Stimulated activated CD4-positive, alpha-beta T cell treated with anti-CD3 and anti-CD28 coated beads, Interleukin-1b, Interleukin-23, amount 100 ng/mL, for 1 hour (primary cell): ENCODE measurements at regions not wholly inside any gene's neighbourhood (a gene's known extent, or its start where the extent isn't known, plus 50 kb on each side); places are given as distances from the start of the nearest gene placed in this dataset.

ENCODE experiments used
- DNase-seq, 2 donors: peaks; one replicate each; pipeline ENCODE4 v3.0.0-alpha.2; 2020; ENCODE audit warnings: low read depth in 2 of 2

DNA sequence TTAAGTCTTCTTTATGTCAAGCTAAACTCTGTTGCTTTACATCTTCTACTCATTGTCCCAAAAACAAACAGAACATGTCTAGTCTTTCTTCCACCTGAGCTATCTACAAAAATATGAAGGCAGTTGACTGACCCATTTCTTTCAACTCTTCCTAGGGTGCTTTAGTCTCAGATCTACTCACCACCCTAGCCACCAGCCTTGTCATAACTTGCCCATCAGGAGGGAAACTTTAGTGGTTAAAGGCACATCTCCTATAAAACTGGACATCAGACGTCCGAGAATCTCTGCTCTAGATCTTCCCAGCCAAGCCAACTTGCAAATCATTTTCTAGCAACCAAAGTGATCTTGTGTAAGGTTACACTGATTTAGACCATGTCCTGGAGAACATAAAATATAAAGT lies 205.0 kb downstream of the ACTL7B start:
- DNase-seq, result no peak

DNA sequence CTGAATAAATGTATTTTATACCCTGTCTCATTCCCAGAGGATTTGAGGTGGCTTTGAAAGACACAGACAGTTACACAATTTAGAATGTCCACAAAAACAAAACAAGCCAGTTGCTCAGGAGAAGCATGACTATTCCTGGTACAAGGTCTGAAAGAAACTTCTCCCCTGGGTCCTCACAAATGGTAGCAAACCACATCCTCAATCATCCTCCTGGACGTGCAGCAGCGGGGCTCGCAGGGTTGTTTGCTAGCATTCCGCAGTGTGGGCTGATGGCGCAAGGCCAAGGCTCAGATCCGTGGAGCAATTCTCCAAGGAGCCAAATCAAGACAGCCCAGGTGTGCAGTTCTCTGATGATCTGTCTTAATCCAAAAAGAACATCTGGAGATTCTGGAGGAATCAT lies 210.3 kb downstream of the ACTL7B start:
- no peak for DNase-seq

DNA sequence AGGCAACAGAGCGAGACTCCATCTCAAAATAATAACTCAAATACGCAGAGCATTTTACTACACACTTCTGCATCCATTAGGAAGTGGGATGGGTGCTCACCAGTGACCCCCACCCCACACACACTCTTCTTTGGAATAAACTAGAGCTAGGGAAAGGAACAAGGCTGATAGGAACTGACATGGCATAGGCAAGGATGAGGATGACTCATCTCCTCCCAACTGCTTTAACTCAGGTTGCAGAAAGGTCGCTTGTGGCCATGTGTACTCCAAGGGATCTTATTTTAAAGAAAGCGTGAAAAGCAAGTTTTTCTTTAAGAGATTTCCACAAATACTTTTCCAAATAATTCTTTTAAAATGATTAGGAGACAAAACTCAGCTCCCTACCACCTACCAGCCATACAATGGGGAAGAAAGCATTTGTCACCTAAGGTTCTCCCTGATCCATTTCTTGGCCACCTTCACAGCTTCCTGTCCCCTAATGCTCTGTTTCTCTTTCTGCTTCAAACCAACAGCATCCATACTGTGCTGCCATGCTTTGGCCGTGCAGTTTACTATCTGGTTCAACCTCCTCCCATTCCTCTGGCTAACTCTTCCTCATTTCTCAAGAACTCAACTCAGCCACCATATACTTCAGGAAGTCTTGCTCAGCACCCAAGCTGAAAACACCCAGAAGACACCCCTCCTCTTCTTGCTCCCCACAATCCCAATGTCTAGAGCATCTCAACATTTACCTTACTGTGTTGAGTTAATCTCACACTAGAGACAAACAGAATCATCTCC lies 211.9 kb downstream of the ACTL7B start:
- DNase-seq, result no peak

DNA sequence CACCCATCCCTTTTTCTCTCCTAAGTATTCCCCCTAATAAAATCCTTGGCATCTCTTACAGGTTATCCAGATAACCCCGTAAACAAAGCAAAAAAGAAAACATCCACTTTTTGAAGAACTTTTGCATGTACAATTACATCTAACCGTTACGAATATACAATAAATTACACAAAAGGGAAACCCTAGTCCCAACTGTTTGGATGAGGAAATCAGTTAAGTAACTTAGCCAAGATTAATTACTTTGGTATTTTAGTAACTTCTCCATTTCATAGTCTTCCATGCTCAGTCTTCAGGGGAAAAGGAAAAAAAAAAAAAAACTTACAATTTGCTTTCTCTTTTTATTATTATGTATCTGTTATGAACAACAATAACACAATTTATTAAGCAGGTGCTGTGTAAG lies 212.9 kb downstream of the ACTL7B start:
- DNase-seq, result no peak

DNA sequence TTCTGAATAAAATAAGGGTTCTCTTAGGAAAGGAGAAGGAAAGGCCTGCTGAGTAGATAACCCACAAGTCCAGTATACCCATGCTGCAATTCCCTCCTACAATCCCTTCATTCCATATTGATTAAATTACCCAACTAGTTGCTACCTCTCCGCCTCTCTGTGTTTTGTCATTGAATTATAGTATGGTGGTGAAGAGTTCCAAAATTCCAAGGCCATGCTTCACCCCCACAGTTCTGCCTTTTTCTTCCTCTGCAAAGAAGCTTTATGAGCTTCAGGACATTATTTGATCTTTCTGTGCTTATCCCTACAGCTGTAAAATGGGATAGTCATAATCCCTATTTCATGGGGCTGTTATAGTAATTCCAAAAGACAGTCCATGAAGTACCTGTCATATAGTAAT lies 215.6 kb downstream of the ACTL7B start:
- DNase-seq, result no peak

GRCh38 chr9:108639696-108640095 lies 216.1 kb downstream of the ACTL7B start:
- no peak for DNase-seq

DNA sequence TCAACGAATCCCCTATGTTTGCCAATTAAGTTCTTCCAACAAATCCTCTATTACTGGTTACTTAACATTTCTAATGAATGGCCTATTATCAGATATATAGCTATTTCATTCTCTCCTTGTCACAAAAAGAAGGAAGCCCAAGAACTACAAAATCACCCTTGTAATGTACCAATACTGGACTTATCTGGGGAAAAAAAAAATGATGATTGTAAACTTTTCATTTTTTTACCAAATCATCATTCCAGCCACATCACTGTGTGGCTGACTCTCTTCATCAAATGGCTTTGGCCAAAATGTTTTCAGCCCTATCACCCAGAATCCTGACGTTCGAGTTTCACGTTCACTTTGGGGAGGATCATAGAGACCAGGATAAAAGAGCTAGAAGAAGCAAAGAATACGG lies 216.7 kb downstream of the ACTL7B start:
- no peak for DNase-seq

DNA sequence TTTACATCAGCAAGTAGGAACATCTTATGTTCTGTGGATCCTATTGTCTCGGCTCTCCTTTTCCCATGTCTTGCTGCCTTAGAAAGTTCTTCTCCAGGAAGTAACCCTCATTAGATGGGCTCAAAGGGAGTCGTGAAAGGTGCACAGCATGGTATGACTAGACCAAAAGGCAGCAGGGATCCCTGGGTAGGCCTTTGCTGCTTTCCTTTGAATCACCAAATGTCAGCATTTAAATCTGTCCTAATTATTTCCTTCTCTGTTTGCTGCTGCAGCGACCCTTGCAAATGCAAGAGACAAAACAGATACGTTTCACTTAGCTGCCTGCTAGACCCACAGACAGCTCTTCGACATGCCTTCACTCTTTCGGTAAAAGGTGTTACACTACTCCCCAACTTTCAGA lies 218.4 kb downstream of the ACTL7B start:
- DNase-seq, result no peak

GRCh38 chr9:108636013-108636412 lies 219.8 kb downstream of the ACTL7B start:
- no peak for DNase-seq

- no peak for DNase-seq
These were observed 220.9 kb downstream of the ACTL7B start for GRCh38 chr9:108634672-108635462.

- no peak for DNase-seq
These were observed 221.6 kb downstream of the ACTL7B start for GRCh38 chr9:108634204-108634603.

DNA sequence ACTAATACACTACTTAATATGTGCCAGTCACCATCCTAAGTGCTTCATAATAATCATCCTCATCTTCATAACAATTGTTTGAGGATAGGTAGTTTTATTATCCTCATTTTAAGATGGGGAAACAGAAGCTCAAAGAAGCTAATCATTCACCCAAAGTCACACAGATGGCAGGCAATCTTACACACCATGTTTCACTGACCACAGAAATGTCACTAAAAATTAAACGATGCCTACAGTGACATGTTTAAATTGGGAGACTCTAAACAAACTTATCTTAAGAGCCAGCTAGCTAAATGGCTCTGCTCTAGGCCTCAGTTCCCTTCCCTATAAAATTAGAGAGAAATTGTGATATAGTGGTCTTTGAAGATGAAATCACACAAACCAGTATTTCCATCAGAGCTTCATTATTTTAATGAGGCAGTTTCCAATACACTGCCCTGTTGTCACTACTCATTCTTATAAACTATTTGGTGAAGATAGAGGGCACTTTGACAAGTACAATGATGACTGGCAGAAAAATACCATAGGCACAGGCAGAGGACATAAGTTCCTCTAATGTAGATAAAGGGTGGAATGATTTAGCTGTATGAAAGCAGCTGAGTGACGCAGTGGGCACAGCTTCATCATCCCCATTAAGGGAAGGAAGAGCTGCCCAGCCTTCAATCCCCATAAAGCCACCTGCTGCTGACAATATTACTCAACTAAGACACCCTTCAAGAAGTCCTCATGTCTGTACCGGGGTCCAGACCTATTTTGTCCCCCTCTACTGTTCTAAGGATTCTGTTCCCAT lies 224.1 kb downstream of the ACTL7B start:
- no peak for DNase-seq

GRCh38 chr9:108628316-108628715 lies 227.5 kb downstream of the ACTL7B start:
- no peak for DNase-seq

DNA sequence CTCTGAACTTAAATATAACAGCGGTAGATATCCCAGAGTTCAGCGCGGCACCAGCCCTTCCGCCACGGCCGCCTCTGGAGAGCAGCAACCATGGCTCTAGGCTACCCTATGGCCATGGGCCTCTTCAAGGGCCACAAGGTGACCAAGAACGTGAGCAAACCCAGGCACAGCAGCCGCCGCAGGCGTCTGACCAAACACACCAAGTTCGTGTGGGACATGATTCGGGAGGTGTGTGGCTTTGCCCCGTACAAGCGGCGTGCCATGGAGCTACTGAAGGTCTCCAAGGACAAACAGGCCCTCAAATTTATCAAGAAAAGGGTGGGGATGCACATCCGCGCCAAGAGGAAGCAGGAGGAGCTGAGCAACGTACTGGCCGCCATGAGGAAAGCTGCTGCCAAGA lies 229.0 kb downstream of the ACTL7B start:
- DNase-seq, result no peak

DNA sequence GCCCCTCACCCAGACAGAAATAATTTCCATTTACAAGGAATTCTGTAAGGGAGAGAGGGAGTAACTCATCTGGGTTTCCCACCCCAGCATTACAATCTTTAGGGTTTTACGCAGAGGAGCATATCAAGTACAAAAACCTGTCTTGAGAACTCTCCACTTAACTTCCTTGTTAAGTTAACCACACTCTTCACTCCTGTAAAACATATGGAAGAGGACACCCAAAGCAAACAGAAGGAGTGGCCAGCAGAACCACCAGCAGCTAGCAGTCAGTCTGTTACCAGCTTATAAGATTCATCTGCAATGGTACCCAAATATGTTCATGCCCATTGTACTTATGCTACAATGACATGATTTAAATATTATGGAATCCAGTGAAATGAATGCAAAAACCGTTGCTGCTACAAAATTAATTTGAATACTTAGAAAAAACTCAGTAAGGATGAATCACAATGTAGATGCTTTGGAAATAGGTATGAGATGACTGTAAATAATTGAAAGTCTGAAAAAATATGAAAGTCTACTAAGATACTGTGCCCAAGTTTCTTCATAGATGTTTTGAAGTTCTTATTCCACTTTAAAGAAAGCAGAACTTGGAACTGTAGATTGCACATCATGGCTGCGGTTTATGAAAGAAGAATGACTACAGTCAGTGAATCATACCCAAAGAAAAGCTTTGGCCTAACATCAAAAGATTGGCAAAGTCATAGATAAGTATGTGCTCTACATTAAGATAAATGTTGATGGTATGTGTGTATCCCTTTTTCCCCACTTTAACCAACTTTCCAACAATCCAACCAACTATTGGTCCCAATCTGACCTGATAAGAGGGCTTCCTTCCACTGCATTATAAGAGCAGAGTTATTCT lies 233.6 kb downstream of the ACTL7B start:
- no peak for DNase-seq

- DNase-seq, result no peak
These were observed 235.0 kb downstream of the ACTL7B start for GRCh38 chr9:108620767-108621166.

GRCh38 chr9:108618906-108619550 lies 236.8 kb downstream of the ACTL7B start:
- no peak for DNase-seq

DNA sequence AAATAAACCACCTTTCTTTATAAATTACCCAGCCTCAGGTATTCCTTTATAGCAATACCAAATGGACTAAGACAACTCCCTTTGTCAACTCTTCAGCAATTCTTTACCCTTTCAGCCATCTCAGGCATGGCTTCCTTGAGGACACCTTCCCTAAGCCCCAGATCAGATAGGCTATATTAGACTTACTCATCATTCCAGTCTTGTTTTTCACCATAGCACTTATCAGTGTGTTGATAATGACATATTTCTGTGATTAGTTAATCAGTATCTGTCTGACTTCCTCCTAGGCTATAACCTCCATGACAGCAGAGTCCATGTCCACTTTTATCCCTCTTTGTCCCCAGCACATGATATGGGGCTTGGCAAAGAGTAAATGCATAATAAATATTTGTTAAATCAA lies 238.1 kb downstream of the ACTL7B start:
- DNase-seq, result no peak

GRCh38 chr9:108615152-108615551 lies 240.6 kb downstream of the ACTL7B start:
- DNase-seq, result no peak

GRCh38 chr9:108612513-108612912 lies 243.3 kb downstream of the ACTL7B start:
- DNase-seq, result no peak

GRCh38 chr9:108609897-108610253 lies 245.9 kb downstream of the ACTL7B start:
- no peak for DNase-seq
